ENCODE measurements at regions not wholly inside any gene's neighbourhood (a gene's known extent, or its start where the extent isn't known, plus 50 kb on each side); places are given as distances from the start of the nearest gene placed in this dataset.

GRCh38 chr6:11392778-11393507 is 144.6 kb upstream of the TMEM170B start:
- DNase-seq = peak in 1 of 2 donors; percentile 49
- 35% methylated on average over 11 of the region's 11 CpGs for WGBS, 2 donors
- ATAC-seq (ENCODE audit: low FRiP score in 2 of 2) = no peak
- no peaks in the 10 kb centered on the region for H3K27me3 ChIP-seq
- H3K27ac ChIP-seq = peak overlapping the region; percentile 49 to 80 (median 66)
- TF ChIP-seq CTCF (IDR thresholded peaks at IDR 0.05) (no peak), POLR2A (IDR thresholded peaks at IDR 0.05) (no peak), EP300 (IDR thresholded peaks at IDR 0.05) (peak in 3 of 4 donors; percentile 68 to 90 (median 85)), POLR2AphosphoS5 (IDR thresholded peaks at IDR 0.05) (peak; percentile 70 to 79)
- no peaks in the 10 kb centered on the region for H3K36me3 ChIP-seq
- no peak overlapping the region for H3K4me3 ChIP-seq
- H3K4me1 ChIP-seq = peaks cover 31 to 47% (median 39%) of the 10 kb centered on the region in 4 donors
- H3K9me3 ChIP-seq = no peaks in the 10 kb centered on the region

GRCh38 chr6:11391934-11392777 is 145.4 kb upstream of the TMEM170B start:
- peak overlapping the region; percentile 45 to 80 (median 66) for H3K27ac ChIP-seq
- WGBS, 2 donors = 77 to 81% methylated on average over 5 of the region's 5 CpGs

GRCh38 chr6:11389977-11390376 is 147.6 kb upstream of the TMEM170B start:
- H3K4me3 ChIP-seq = no peak overlapping the region
- peak; percentile 77 to 94 for ATAC-seq (ENCODE audit: low FRiP score in 2 of 2)
- H3K36me3 ChIP-seq = no peaks in the 10 kb centered on the region
- TF ChIP-seq POLR2AphosphoS5 (IDR thresholded peaks at IDR 0.05) (peak; percentile 81 to 95), POLR2A (IDR thresholded peaks at IDR 0.05) (peak in 2 of 4 donors; percentile 24 to 25), EP300 (IDR thresholded peaks at IDR 0.05) (peak; percentile 72 to 99 (median 96)), CTCF (IDR thresholded peaks at IDR 0.05) (peak in 1 of 6 experiments; percentile 20)
- peaks cover 36 to 57% (median 46%) of the 10 kb centered on the region in 4 donors for H3K4me1 ChIP-seq
- H3K27ac ChIP-seq = peak overlapping the region; percentile 80 to 87 (median 85)
- H3K27me3 ChIP-seq = no peaks in the 10 kb centered on the region
- 18 to 24% methylated on average over 7 of the region's 7 CpGs for WGBS, 2 donors
- DNase-seq = peak in 1 of 2 donors; percentile 75
- H3K9me3 ChIP-seq = no peaks in the 10 kb centered on the region

More at GRCh38 chr6:11391934-11392777, 145.4 kb upstream of the TMEM170B start:
- H3K4me1 ChIP-seq = peaks cover 31 to 49% (median 40%) of the 10 kb centered on the region in 4 donors
- no peak for DNase-seq
- ATAC-seq (ENCODE audit: low FRiP score in 2 of 2) = no peak
- no peak overlapping the region for H3K4me3 ChIP-seq
- H3K9me3 ChIP-seq = no peaks in the 10 kb centered on the region
- no peak for TF ChIP-seq EP300 (IDR thresholded peaks at IDR 0.05)
- no peak for TF ChIP-seq CTCF (IDR thresholded peaks at IDR 0.05)
- TF ChIP-seq POLR2A (IDR thresholded peaks at IDR 0.05) = no peak
- TF ChIP-seq POLR2AphosphoS5 (IDR thresholded peaks at IDR 0.05) = no peak
- no peaks in the 10 kb centered on the region for H3K27me3 ChIP-seq
- H3K36me3 ChIP-seq = no peaks in the 10 kb centered on the region

GRCh38 chr6:11388983-11389944 is 148.3 kb upstream of the TMEM170B start:
- peak in 1 of 2 donors; percentile 14 for ATAC-seq (ENCODE audit: low FRiP score in 2 of 2)
- Histone ChIP-seq H3K4me1 (peaks cover 38 to 57% (median 47%) of the 10 kb centered on the region in 4 donors), H3K27me3 (no peaks in the 10 kb centered on the region), H3K36me3 (no peaks in the 10 kb centered on the region), H3K9me3 (no peaks in the 10 kb centered on the region), H3K4me3 (no peak overlapping the region), H3K27ac (peak overlapping the region; percentile 80 to 87 (median 85))
- no peak for TF ChIP-seq POLR2A (IDR thresholded peaks at IDR 0.05)
- no peak for DNase-seq
- WGBS, 2 donors = 56 to 69% methylated on average over 5 of the region's 5 CpGs

Measured in upper lobe of left lung (tissue), 6 donors.